ENCODE measurements at regions not wholly inside any gene's neighbourhood (a gene's known extent, or its start where the extent isn't known, plus 50 kb on each side); places are given as distances from the start of the nearest gene placed in this dataset.

DNA sequence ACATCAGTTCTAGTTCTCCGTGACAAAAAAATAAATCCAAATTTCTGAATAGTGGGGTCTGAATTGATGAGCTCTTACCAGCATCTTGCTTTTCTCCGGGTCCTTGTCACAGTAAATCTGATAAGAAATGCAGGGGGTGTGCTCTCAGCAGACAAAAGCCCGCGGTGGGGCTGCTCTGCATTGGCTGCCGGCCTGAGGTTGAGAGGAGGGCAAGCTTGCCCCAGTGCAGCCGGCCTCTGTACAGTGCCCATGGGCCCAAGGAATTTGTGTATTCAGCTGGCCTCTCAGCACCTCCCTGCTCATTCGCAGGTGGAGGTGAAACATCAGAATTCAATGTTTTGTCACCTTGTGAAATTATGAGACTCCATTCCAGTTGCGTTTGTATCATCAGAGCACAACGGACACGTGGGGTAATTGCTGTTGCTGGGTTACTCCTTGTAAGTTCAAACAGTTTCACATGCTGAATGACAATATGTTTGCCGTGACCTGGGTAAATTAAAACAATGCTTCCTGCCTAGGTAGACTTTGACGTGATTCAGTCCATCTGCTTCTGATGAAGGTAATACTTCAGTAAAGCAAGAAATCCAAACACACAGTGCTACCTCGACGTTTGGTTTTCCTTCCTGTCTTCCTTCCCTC is 596.4 kb downstream of the MID1IP1 start:
- DNase-seq (ENCODE audit: low read depth), result no peak
- H3K4me3 ChIP-seq (ENCODE audit: low read depth, low read length), result no peak overlapping the region
- TF ChIP-seq, protein P1, sequence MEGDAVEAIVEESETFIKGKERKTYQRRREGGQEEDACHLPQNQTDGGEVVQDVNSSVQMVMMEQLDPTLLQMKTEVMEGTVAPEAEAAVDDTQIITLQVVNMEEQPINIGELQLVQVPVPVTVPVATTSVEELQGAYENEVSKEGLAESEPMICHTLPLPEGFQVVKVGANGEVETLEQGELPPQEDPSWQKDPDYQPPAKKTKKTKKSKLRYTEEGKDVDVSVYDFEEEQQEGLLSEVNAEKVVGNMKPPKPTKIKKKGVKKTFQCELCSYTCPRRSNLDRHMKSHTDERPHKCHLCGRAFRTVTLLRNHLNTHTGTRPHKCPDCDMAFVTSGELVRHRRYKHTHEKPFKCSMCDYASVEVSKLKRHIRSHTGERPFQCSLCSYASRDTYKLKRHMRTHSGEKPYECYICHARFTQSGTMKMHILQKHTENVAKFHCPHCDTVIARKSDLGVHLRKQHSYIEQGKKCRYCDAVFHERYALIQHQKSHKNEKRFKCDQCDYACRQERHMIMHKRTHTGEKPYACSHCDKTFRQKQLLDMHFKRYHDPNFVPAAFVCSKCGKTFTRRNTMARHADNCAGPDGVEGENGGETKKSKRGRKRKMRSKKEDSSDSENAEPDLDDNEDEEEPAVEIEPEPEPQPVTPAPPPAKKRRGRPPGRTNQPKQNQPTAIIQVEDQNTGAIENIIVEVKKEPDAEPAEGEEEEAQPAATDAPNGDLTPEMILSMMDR (conservative IDR thresholded peaks at IDR 0.05; ENCODE audit: low read depth, low read length), result no peak

DNA sequence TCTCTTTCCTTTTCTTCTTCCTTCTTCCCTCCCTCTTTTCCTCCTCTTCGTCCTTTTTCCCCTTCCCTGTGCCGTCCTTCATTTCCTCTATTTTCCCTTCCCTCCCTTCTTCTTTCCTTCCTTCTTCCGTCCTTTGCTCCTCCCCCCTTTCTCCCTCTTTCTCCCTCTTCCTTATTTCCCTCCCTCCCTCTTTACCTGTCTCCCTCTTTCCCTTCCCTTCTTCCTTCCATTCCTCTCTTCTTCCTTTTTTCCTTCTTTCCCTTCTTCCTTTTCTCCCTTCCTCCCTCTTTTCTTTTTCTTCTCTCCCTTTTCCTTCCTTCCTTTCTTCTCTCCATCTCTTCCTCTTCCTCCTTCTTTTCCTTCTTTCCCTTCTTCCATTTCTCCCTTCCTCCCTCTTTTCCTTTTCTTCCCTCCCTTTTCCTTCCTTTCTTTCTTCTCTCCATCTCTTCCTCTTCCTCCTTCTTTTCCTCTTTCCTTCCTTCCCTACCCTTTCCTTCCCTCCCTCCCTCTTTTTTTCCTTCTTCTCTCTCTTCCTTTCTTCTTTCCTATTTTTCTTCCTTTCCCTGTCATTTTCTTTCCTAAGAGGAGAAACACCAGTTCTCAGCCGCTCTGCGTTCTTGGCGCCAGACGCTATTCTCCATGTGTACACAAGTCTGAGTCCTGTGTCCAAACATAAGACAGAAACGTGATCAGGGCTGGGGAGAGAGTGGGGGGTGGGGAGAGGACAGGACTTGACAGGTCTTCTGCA is 597.1 kb downstream of the MID1IP1 start:
- no peak for DNase-seq (ENCODE audit: low read depth)
- no peak overlapping the region for H3K4me3 ChIP-seq (ENCODE audit: low read depth, low read length)
- TF ChIP-seq, protein P1 (conservative IDR thresholded peaks at IDR 0.05; ENCODE audit: low read depth, low read length), result no peak

DNA sequence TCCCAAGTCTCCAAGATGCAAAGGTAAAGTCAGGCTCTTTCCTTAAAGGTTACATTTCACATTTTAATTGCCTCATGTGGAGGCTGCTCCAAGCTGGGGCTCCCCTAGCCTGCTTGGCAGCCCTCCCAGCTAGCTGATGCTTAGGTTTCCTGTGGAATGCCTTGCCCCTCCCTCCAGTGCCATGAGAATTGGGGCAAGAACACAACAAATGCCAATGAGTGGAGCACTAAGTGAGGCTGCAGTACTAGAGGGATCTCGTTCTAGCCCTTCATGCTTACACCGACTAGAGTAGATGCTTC is 597.7 kb downstream of the MID1IP1 start:
- no peak for DNase-seq (ENCODE audit: low read depth)
- TF ChIP-seq, protein P1 (conservative IDR thresholded peaks at IDR 0.05; ENCODE audit: low read depth, low read length), result no peak
- H3K4me3 ChIP-seq (ENCODE audit: low read depth, low read length), result no peak overlapping the region

DNA sequence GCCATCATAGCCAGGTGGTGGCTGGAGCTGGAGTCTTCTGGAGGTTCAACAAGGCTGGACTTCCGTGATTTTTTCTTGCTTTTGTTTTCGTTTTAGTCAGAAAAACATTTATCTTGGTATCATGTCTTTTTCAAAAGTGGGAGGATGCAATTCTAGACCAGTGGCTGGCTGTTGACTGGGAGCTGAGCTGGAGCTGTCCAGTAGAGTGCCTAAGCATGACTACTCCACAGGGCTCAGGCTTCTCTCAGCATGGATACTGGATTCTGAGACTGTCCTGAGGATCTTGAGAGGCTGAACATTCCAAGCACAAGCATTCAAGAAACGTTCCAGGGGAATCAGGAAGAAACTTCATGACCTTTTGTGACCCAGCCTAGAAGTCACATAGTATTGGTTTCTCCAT is 598.1 kb downstream of the MID1IP1 start:
- TF ChIP-seq, protein P1 (conservative IDR thresholded peaks at IDR 0.05; ENCODE audit: low read depth, low read length), result no peak
- H3K4me3 ChIP-seq (ENCODE audit: low read depth, low read length), result no peak overlapping the region
- no peak for DNase-seq (ENCODE audit: low read depth)

- no peak for DNase-seq (ENCODE audit: low read depth)
- TF ChIP-seq, protein P1 (conservative IDR thresholded peaks at IDR 0.05; ENCODE audit: low read depth, low read length), result no peak
- no peak overlapping the region for H3K4me3 ChIP-seq (ENCODE audit: low read depth, low read length)
These were observed 600.3 kb downstream of the MID1IP1 start for GRCh38 chrX:39401483-39402110.

DNA sequence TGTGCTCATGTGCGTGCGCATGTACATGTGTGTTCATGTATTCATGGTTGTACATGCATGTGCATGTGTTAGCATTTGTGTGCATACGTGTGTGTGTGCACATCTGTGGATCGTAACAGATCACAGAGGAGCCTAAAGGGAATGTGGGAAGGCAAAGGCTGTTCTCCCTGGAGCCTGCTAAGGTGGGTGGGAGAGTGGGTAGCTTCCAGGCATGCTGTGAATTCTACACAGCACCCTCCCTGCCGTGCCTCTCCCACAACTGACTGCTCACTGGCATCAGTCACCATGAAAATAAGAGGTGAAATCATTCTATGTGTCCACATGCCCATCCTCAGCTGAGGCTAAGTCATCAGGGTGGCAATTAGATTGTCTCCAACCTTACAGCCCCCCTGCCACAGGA is 600.9 kb downstream of the MID1IP1 start:
- H3K4me3 ChIP-seq (ENCODE audit: low read depth, low read length), result no peak overlapping the region
- TF ChIP-seq, protein P1 (conservative IDR thresholded peaks at IDR 0.05; ENCODE audit: low read depth, low read length), result no peak
- DNase-seq (ENCODE audit: low read depth), result no peak
